Stimulated activated CD8-positive, alpha-beta memory T cell treated with anti-CD3 and anti-CD28 coated beads, Interleukin-12 subunit alpha, Interleukin-12 subunit beta, amount 100 ng/mL, for 1 hour (primary cell): ENCODE measurements at regions not wholly inside any gene's neighbourhood (a gene's known extent, or its start where the extent isn't known, plus 50 kb on each side); places are given as distances from the start of the nearest gene placed in this dataset.

Experiments
- DNase-seq: peaks from one replicate; pipeline ENCODE4 v3.0.0-alpha.2; 2020; ENCODE audit warnings: low read depth

DNA sequence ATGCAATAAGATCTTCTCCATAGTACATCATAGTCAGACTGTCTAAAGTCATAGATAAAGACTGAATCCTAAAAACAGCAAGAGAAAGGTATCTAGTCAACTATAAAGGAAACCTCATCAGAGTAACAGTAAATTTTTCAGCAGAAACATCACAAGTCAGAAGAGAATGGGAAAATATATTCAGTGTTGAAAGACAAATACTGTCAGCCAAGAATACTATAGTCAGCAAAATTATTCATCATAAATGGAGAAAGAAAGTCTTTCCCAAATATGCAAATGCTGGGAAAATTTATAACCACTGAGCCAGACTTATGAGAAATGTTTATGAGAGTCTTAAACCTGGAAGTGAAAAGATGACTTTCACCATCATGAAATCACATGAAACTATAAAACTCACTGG lies 136.7 kb downstream of the KDR start:
- no peak for DNase-seq

DNA sequence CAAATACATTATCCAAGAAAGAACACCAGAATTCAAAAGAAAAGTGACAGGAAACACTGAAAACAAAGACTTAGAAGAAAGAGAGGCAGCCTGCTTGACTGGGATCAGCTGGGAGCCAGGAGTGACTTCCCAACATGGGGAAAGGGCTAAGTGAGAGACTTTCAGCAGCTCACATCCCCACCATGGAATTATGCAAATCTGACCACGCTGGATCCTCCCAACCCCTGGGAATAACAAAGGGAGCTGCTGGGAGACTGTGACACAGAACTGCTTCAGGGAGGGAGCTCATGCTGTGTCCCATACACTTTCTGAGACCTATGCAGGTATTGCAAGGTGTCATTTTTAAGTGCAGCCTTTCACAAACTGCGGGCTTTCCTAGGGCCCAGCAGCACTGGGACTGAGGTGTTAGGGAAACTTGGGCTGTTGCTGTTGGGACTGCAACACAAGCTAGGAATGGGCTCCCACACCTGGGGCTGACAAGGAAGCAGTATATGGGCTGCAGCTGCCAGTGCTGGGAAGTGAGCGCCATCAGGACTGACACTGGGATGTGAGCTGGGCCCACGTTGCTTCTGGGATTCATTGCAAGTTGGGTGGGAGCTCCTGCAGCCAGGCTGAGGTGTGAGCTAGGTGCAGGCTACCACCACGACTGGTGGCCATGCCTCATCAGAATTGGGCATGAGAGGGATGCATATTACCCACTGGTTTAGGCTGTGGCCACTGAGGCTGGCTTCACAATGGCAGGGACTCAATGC lies 139.1 kb downstream of the KDR start:
- DNase-seq: no peak

DNA sequence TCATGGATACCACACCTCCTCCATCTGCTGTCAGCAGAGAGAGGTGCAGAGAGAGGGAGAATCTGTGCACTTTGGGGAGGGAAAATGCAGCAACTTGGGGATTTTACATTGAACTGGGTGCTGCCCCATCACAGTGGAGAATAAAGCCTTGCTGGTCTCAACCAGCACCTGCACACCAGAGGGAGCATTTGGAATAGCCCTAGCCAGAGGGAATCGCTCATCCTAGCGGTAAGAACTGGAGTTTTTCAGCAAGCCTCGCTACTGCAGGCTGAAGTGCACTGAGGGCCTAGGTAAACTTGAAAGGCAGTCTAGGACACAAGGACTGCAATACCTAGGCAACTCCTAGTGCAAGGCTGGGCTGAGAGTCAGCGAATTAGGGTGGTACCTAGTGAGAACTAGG lies 148.7 kb downstream of the KDR start:
- no peak for DNase-seq

DNA sequence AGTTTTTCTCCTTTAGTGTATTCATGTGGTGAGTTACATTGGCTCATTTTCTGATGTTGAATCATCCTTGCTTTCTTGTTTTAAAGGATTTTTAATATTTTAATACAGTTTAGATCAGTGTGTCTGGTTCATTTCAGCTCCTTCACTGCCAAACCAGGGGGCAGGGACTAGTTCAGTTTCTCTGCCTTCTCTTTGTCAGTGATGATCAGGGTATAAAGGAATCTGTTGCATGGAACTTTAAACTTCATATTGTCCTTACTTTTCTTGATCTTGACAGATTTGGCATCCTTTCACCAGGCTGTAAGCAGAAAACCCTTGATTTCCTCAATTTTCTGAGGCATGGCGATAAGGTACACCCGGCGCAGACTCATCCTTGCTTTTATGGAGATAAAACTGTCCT lies 149.4 kb downstream of the KDR start:
- DNase-seq: no peak

DNA sequence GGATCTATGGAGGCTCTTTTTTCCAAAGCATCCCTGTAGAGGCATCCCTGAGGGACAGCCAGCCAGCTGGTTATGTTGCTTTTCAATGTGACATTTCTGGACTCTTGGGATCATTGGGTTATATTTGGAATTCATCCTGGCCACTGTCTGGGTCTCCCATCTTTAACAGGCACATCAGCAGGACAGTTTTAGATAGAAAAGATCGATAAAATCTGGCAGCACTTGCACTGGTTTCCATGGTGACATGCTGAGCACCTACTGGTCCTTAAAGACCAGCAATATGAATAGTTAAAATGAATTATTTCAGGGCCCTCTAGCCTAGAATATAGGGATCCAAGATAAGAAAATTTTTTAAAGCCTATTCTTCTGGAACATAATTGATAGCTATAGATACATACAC lies 151.6 kb downstream of the KDR start:
- no peak for DNase-seq

DNA sequence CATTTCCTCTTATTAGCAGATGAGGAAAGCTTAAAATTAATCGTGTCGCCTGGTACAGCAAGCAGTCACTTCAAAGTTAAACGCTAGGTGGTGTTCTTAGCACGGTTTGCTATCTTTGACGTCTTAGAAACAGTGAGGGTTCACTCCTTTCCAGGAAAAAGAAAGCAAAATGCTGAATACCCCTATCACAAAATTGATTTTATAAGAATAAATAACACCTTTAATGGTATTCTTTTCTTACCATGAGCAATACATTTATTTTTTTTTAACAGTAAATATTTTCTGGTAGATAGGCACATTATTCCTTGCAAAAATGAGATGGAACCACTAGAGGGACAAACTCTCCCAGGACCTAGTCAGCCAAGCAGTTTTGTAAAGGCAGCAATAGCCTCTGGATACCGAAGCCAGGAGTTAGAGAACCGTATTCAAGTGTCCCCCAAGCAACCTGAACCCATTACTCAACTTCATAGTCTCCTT lies 153.9 kb downstream of the KDR start:
- DNase-seq: no peak

DNA sequence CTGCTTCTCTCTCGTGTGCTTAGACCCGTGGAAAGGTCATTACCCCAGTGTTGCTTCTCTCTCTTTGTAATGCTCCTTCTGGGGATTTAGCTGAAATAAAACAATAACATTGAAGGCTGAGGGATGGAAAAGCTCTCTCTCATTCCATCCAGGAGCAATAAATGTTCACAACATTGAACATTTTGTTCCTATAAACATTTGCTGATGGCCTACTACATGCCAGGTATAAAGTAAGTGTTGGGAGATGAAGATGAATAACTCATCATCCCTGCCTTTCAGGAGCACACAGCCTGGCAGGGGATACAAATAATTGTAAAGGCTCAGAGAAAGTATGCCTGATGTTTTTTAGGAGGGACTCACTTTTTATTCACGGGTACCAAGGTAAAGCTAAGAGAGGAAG lies 158.1 kb downstream of the KDR start:
- DNase-seq: no peak

DNA sequence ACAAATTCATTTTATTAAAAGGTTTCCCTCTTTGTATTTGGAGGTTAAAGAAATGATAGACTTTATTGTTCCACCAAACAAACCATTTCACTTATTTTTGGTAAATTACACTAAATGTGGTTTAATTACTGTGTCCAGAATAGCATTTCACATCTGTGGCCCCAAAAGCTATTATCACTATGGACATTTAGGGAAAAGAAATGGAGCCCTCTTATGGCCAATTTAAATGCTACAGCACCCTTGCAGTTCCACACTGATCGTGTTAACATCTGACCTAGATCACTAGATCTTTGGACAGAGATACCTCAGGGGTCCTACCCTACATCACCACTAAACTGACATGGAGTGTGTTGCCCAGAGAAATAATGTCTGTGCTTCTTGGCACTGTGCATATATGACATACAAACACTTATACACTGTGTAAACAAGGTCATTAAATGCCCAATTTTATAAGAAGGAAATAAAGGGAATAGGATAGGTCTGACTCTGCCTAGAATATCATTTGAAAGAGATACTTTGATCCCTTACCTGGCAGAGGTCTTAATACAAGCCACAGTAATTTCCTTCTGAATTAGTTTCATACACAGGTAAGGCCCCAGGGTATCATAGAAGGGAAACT lies 163.9 kb downstream of the KDR start:
- DNase-seq: no peak

DNA sequence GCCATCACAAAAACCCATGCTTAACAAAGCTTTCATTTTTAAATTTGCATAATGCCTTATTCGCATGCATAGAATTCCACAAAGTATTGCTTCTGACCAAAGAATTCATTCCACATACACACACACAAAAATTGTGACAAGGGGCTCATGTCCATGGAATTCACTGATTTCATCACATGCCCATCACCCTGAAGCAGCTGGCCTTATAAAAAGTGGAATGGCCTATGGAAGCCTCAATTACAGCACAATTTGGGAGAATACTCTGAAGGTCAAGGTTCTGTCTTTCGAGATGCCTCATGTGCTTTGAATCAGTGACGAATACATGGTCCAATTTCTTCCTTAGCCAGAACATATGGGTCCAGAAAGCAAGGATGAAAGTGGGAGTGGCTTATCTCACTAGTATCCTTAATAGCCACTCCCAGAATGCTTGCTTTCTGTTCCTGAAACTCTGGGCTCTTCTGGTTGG lies 165.7 kb downstream of the KDR start:
- no peak for DNase-seq

DNA sequence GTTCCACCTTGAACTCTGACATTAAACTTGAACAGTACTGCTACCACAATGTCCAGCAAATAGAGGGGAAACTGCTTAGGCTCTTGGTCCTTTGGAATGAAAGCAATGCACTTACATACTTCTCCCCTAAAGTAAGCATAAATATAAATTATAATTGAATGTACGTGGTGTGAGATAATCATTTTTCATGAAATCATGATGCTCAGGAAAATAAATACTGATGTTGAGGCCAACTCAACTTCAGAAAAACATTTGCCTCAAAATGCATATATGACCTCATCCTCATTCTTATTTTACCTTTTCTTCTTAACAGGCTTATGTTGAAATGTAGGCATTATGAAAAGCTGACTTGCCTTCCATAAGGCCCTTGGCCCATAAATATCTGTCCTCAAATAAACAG lies 166.3 kb downstream of the KDR start:
- no peak for DNase-seq

DNA sequence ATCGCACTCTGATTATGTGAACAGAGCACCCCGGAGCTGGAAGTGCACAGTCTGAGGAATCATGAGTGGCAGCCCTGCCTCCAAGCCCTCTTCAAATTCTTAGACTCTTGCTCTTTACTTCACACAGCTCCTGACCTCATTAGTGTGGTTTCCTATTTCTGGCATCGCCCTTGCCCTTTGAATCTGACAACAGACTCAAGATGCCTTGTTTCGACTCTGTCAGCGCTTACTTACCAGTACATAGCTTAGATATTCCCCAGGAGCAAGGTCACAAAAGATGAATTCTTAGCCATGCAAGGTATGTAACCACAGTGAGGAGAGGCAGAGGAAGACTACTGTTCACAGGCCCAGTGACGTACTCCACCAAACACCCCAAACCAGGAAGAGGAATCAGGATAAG lies 167.2 kb downstream of the KDR start:
- DNase-seq: no peak

DNA sequence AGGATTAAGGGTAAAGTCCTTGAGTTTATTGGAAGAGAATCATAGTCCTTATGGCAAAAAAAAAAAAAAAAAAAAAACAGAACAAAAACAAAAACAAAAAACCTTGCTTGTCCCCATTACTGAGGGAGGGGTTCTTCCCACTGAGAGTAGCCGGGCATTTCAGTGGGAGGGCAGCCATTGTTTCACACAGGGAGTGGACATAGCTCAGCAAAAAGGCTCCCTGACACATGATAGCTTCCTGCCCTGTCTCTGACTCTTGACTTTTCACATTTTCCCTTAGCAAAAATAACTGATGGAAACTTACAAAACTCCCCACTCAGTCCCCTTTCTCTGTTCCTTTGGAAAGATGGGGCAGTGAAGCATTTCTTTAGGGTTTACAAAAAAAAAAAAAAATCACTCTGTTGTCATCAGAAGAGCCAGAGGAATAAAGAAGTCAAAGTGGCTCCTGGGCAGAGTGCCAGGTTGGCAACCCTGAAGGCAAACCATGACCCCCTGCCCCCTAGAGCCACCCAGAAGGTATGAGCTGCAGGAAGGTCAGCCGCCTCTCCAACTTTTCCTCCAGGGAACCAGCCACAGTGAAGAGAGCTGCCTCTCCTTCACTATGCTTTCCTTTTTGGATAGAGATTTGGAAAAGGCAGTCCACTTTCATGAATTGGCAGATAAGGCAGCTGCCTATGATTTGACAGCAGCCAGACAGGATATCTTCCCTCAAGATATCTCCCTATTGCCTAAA lies 170.6 kb downstream of the KDR start:
- no peak for DNase-seq

DNA sequence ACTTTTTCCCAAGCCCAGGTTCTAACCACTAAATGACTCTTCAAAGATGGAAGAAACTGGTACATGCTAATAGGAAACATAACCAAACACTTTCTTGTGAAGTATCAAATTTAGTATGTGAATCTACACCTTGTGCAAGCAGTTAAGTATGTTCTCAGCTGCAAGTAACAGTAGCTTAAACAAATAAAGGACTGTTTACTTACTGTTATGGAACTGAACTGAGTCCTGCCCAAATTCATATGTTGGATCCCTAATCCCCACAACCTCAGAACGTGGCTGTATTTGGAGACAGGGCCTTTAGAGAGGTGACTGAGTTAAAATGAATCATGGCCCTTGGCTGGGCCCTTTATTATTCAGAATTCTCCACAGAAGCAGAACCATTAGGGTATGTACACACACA lies 178.7 kb downstream of the KDR start:
- no peak for DNase-seq

DNA sequence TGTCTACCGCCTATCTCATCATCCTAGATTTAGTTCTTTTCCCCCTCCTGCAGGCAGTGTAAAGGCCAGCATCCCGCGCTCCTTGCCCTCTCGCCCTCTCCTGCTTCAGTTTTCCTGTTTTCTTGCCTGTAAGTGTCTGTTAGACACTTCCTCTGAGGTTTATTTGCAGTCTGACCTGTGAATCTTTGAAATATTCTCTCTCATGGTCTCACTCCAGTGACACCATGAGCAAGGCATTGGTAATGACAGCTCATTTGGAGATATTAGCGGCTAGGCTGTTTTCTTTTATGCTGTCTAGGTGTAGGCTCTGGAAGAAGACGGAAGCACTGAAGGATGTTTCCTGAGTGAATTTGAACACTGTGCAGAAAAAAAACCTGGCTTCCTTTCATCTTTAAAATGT lies 179.6 kb downstream of the KDR start:
- DNase-seq: no peak

DNA sequence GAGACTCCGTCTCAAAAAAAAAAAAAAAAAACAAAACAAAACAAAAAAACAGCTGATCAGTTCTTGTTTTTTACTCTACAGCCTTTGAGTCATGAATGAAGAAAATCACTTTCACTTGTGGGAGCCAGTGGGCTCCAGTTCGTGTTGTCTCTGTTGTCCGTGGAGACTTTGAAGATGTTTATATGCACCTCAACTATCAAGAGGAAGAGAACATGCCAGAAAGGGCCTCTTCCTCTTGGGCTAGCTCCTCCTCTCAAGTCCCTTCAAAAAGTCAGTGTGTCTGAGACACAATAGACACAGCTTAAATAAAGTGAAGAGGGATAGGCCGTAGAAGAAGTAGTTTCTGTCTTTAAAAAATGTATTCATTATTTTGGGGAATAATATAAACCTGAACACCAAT lies 182.7 kb downstream of the KDR start:
- no peak for DNase-seq

DNA sequence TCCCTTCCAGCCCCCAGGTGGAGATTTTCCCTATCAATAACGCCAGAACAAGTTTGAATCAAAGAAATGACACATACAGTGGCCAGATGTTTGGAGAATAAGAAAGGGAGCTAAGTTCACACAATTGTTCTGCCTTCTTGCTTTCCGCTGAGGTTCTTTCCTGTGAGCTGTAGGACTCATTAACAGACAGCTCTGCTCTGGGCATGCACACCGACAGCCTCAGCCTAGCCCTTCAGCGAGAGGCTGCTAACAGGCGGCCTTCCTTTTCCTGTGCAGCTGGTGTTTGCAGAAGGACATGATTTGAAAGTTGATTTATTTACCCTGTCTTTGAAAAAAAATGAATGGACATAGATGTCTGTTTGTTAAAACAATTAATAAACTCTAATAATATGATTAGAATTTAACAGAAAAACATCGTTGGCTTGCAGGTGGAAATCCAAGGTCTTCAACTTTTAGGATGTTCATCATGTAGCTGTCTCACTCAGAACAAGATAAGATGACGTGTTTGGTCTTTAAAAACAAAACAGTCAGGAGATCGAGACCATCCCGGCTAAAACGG lies 183.3 kb downstream of the KDR start:
- DNase-seq: peak; percentile 5

DNA sequence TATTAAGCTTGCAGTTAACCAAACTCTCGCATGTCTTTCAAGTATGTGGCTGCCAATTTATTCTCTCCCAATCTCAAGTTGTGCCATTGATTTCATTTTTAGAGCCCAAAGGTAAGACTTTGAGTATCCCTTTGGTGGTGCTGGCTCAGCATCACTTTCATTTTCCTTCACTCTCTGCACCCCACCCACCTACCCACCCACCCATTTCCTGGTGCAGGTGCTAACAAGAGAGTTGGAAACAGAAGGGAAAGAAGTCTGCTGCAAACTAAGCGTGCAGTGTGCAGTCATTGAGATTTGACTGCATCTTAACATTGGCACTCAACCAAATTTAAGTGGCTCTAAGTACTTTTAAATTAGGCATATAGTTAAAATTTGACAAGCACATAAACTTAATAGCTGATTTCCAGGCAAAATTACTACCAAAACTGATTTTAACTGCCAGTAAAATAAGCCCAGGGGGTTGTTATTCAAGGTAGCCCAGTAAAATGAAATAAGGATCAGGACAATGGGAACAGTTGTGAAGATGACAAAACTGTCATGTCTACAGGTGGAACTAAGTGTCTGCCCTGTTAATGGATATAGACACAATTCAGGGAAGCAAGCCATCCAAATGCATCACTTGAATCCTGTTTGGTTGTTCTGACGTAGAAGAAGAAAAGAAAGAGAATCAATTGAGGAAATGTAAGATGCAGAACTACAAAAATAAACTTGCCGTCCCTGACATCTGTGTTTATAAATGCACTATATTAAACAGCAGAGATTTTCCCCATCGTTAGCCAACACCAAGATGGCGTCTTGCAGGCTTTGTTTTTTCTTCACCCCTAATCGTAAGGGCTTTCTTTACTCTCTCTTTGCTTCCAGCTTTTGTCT lies 184.2 kb downstream of the KDR start:
- DNase-seq: no peak

DNA sequence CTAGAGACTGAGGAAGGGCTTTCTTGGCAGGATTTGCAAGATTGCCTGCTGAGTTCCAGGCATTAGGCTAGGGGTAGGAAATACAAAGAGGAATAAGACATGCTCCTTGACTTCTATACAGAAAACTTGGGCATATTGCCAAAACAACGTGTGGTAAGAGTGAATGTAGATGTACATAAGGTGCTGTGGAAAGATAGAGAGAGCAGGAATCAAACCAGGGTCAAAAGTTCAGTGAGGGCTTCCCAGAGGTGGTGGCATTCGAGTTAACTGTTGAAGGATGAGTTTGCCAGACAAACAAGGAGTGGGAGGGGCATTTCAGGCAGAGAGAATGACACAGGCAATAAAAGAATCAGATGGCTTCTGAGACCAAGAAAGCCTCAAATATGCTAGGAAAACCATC lies 187.9 kb downstream of the KDR start:
- DNase-seq: no peak

DNA sequence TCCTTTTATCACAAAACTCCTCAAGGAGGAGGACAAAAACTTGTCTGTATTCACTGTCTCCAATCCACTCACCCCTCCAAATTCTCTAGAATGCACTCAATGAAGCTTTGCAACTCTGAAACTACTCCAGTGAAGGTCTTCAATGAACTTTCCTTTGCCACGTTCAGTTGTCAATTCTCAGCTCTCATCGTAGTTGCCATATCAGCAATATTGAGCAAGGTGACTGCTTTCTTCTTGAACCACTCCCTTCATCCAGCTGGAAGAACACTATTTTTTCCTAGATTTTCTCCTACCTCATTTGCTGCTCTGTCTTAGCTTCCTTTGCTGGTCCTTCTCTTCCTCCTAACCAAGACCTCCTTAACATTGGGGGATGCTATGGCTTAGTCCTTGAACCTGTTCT lies 191.8 kb downstream of the KDR start:
- DNase-seq: no peak

DNA sequence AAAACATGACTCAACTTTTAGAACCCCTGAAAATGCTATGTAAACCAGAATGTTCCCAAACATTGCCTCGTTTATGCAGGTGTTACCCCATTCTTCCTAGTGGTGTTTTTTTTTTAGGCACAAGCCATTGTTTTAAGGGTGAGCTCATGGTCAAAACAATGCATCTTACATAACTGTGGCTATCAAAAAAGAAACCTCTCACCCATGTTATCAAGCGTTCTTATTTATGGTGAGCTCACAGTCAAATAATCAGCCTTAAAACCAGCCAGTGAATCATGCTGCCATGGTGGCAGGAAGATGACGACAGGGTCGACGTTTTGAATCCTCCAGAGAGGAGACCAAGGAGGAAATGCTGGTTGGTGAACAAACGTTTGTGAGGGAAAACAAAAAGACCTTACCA lies 195.2 kb downstream of the KDR start:
- no peak for DNase-seq

DNA sequence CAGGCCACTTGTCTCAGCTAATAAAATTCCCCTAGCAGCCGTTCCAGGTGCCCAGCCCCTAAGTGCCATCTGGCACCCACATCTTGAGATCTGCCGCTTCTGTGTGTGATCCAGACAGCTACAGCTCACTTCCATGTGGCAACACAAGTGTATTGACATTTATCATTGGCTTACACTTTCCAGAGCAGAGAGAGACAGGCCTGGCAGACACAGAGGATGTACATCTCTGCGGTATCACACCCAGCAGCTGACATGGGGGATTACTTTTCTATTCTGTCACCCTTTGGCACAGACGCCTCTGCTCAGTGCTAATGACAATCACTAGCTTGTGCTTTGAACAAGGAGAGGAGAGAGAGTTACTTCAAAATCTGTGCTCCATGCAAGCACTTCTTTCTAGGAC lies 195.9 kb downstream of the KDR start:
- DNase-seq: no peak

DNA sequence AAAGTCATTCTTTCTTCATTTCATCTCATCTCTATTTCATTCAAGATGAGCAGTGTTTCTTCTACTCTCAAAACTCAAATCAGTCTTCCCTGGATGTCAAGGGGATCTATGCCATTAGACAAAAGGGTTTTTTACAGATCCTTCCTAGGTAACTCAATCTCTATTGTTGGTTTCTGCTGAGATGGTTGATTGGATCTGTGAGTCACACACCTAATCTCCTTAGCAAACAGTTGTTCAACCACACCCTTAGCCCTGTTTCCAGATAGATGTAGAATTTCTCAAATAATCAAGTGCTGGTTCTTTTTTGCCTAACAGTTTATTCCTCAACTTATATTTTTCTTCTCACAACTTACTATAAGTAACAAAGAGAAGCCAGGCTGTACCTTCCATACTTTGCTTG lies 200.5 kb downstream of the KDR start:
- no peak for DNase-seq
